NOMO-1 treated with dmso at 0.1 percent for 144 hours (cell line): ENCODE measurements at regions not wholly inside any gene's neighbourhood (a gene's known extent, or its start where the extent isn't known, plus 50 kb on each side); places are given as distances from the start of the nearest gene placed in this dataset.

Source experiments
- DNase-seq: peaks from one replicate; lab custom pipeline; 2025; ENCODE audit not compliant: unreplicated experiment; lab: John Stamatoyannopoulos, UW

DNA sequence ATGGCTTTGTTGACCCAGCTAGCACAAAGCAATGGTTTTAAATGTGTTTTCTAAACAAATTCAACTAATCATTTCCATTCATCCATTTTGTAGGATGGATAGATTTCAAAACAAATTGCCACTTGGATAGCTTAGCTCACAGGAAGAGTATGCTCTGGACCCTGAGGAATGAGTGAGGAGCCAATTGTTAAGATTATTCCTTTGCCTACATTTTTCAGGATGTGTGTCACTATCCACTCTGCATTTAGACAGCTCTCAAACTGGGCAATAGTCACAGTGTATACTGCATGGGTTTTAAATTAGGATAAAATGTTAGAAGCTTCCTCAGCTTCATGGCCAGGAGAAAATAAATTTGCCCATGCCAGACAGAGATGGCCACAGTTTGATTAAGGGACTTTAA, 605.6 kb upstream of the TEX47 start:
- no peak for DNase-seq

DNA sequence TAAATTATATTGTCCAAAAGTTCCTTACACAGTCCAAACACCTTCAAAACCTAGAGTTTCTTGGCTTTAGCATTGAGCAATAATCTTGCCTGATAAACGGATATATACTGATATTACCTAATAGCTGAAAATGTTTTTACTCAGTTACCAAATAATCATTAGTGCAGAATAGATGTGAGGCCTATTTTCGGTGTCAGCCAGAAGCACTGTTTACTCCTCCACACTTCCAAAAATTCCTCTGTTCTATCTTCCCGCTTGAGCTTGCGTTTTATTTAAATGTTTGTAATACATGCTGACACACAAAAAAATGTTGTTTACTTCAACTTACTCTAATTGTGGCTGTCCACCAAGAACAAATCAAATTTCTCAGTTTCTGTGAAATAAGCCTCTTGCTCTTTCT, 606.2 kb upstream of the TEX47 start:
- no peak for DNase-seq

DNA sequence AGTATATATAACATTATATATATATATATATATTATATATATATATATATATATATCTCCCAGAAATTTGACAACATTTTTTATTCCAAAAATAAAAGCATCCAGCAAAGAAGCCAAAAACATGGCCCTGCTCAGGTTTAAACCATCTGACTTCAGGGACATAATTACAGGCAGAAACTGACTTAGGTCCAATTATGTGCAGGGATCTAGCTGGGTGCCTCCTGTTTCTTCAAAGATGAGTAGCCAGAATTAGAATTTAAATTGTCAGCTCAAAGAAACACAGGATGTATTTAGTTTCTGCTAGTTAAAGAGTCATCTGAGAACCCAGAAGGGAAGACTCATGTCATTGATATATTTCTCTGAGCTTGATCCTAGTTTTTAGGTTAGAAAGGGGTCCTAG, 656.4 kb upstream of the TEX47 start:
- DNase-seq = no peak

DNA sequence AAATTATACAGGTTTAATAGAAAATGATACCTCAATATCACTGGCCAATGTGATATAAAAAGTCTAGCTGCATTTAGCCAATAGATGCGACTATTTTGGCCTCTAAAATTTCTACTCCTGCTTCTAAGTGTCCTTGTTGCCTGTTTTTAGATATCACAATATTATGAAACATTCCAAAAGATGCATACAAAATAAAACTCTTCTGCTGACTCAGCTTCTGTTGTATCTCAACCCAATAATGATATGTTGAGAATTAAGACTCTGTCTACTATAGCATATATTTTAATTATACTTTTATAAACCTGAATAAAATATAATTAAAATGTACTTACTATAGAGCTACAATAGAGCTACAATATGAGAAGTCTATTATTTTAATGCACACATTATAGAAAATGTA, 661.0 kb upstream of the TEX47 start:
- no peak for DNase-seq

DNA sequence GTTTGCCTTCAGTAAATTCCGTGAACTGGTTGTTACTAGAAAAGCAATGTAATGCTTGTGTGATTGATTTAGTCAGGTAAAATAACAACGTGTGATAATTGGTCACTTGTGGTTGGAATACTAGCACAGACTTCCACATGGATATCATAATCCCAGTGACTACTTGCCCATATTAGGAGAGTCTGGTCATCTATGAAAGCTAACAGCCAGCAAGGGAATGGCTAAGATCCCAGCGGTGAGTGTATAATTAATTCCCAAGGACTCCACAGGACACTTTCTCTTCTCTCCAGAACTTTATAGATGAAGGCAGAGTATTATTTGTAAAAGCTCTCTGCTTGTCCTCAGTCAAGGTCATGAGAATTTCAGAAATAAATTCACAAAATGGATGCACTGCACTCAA, 662.6 kb upstream of the TEX47 start:
- DNase-seq = no peak

DNA sequence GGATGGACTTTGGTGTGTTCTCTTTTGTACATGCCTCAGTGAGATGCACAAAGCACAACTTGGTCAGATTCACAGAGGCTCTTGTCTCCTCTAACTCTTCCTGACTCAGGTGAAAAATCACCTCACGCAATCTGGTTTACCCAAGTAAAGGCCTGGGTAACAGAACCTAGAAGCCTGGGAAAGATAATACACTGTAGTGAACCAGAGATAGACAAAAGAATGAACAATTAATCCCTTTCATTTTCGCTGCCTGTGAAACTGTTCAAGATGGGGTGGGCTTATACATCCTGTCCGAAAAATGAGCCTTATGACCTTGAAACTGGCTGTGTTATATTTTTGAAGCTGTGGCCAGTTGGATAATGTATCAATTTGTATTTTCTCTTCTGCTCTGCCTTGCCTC, 678.9 kb upstream of the TEX47 start:
- DNase-seq = no peak

DNA sequence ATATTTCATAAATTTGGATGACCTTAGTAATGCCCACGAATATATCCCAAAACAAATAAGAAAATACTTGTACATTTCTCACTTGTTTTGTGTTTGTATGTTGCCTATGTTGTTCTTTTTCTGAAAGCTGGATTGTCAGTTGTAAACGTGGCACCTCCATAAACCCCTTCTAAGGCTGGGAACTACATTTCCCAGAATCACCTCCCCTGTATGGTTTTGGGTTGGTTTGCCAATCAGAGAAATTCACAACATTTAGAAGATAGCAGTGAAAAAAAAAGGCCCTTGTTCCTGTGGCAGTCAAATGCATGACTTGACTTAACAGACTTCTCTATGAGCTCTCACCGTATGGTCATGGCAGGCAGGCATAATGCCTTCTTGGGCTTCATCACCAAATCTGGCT, 676.3 kb upstream of the STEAP1 start:
- DNase-seq = no peak

DNA sequence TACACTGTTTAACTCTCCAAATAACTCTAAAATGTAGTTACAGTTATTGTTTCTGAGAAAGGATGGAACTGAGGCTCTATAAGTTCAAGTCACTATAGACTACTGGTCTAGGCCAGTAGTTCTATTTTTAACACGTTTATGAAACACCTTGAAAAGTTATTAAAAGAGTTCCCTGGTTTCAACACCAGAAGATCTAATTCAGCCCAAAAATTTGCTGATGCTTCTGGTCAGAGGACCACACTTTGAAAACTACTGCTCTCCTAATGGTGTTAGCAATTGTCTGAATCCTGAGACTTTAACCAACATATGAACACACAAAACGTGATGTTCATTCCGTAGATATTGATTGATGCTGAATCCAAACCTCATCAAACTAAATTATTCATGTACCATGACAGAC, 658.6 kb upstream of the STEAP1 start:
- no peak for DNase-seq

DNA sequence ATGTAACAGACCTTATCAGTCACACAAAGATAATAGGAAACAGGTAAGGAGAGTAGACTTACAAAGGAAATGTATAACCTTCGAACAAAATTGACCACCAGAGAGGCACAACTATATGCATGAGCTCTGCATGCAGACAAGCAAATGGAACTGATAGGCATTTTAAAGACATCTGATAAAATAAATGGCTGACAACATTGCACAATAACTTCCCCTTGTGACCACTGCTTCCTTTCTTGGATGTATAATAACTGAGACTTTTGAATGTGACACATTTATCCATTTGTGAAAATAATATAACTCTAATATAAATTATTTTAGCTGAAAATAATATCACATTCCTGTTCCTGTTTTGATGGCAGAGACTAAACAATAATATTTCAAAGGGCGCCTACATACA, 654.2 kb upstream of the STEAP1 start:
- no peak for DNase-seq

DNA sequence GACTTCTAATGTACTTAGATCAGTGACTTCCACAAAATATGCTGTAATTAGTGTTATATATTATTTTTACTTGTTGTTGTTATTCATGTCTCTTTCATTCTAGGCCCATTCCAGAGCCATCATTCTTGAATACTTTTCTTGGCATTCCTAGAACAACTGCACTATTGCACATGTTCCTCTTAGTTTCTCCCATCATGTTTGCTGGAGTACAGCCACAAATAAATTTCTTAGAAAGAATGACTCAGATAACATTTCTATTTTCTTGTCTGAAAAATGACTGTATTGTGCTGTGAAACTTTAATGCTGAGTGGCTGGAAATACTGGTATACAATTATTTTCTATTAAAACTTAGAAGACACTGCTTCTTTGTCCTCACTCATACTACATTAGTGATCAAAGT, 651.0 kb upstream of the STEAP1 start:
- no peak for DNase-seq

DNA sequence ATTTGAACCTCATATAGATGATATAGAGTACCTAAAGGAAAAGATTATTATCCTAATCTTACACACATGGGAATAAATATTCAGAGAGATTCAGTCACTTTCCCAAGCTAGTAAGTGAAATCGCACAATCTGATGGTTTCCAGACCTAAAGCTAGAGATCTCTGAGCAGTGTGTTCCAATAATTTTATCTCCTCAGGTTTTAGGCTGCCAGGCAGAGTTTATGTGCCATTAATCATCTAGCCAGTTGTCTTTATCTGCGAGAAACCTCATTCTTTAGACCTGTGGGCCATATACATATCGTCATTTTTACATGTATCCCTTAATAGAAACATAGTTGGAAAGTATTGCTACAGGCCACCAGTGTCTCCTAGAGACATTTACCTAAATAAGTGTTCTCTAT, 647.2 kb upstream of the STEAP1 start:
- no peak for DNase-seq

DNA sequence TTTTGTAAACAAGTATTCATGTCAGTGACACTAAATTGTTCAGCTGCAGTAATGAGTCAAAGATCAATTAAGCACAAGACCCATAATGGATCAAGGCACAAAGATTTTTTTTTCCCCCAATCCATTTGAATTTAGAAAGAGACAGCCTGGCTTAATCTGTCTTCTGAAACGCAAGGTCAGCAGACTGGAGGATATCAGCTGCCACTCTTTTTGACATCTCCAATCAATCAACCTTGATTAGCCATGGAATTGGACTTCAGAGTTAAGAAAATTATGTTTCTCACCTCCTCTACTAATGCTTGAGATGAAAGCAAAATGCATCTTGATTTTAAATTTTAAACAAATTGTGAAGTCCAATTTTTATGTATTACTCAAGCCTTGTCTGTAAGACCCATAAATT, 642.4 kb upstream of the STEAP1 start:
- DNase-seq = no peak

DNA sequence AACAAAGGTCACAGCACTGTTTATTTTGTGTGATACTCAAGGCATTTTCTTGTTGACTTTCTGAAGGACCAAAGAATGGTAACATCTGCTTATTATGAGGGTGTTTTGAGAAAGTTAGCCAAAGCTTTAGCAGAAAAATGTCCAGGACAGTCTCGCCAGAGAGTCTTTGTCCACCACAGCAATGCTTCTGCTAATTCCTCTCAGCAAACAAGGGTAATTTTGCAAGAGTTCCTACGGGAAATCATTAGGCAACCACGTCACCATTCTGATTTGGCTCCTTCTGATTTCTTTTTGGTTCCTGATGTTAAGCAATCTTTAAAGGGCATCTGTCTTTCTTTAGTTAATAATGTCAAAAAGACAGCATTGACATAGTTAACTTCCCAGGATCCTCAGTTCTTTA, 639.3 kb upstream of the STEAP1 start:
- no peak for DNase-seq

DNA sequence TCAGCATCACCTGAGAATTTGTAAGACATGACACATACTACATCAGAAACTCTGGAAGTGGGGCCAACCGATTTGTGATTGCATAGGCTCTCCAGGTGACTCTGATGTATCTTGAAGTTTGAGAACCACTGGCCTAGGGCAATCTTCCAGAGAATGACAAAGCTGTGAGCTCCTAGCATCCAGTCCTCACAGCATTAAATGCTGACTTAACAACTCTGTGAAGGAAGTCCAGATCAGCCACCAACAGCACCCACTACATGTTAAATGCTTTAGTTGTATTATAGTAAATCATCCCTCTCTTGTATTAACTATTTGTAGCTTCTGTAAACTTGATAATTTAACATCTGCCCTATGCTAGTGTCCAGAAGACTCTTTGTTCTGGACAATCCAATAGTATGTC, 636.5 kb upstream of the STEAP1 start:
- DNase-seq = no peak

DNA sequence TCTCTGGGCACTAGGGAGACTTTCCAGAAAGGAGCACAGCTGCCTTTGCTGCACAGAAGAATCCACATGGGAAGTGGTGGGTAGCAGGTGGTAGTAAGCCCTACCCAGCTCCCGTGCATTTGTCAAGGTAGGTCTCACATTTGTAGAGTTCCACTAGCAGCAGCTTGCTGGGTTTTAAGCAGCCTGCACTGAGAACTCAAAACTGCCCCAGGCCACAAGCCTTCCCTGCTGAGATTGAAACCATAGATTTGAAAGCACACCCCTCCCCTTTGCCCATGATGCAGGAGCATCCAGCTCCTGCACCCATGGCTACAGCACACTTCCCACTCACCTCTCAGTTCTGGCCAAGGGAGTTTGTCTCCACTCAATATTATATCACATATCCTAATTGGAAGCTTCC, 604.5 kb upstream of the STEAP1 start:
- no peak for DNase-seq

DNA sequence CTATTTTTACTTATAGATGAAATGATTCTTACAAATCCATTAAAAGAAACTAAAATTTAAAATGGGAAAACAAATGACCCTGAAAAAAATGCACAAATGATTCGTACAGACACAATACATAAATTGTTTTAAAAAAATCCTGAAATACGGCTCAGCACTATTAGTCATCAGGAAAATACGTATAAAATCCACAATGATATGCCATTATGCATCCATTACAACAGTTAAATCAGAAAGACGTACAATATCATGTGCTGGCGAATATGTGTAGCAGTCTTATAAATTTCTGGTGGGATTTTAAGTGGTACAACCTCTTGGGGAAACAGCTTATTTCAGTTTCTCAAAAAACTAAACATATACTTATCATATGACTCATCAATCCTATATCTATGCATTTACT, 600.1 kb upstream of the STEAP1 start:
- no peak for DNase-seq

DNA sequence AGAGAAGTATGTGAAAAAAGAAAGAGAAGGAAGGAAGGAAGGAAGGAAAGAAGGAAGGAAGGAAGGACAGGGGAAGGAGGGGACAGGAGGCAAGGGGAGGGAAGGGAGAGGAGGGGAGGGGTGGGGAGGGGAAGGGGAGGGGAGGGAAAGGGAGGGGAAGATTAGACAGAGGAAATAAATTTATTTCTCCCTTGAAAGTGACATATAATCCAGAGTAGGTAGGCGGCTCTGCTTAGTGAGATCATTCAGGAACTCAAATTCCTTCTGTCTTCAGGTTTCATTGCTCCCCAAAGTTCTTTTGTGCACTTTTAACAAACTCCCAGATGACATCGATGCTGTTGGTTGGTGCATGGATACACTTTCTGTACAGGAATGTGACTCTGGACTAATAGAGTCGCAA, 594.7 kb upstream of the STEAP1 start:
- DNase-seq = no peak

DNA sequence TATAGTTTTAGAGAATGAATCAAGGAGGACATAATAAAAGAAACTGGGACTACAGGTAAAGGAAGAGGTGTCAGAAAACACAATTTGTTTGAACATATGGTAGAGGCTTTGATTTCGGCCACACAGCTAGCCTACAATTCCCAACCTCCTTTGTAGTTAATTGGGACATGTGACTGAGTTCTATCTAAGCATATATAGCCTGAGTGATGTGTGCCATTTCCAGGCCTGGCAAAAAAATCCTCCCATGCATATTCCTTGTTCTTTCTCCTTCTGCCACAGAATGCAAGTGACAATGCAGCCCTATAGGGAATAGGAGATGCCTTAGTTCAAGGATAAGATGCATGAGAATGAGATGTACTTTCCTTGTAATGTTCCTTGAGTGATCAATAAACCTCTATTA, 590.7 kb upstream of the STEAP1 start:
- no peak for DNase-seq

DNA sequence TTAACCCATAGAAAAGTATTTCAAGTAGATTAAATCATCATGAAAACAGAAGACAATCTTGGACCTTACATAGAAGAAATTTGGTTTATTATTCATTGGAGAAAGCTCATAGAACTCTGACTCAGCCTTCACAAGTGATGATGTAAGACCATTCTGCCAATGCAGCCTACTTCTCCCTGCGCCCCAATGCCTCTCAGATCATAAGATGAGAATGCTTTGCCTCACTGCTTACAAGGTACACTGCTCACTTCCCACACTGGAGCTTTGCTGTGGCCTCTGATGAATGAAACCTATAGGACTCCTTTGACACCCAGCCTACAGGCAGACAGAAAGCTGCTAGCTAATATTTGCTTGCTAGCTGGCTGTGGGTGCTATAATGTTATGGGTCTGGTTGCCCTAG, 569.4 kb upstream of the STEAP1 start:
- DNase-seq = no peak

DNA sequence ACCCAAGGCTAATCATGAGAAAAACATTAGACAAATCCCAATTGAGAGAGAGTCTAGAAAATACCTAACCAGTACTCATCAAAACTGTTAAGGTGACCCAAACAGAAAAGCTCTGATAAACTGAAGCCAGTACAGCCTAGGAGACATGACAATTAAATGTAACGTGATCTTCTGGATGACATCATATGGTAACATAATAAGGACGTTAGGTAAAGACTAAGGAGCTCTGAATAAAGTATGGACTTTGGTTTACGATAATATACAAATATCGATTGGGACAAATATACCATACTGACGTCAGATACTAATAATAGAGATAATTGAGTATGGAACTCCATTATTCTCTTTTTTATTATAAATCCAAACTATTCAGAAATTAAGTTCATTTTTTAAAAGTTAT, 561.1 kb upstream of the STEAP1 start:
- DNase-seq = no peak

DNA sequence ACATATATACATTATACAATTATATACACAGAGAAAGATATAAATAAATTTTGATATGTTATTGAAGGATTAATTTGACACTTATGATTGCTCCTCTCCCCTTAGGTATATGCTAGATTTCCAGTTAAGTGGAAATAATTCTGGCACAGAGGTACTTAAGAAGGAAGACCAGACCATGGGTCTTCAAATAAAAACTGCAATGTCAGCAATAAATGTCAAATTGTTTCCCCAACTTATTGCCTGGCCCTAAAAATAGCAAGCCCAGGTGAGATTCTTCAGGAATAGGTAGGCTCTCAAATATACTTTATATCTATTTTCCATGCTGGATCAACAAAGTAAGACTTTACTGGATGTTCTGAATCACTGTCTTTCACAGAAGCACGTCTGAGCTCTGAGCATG, 551.3 kb upstream of the STEAP1 start:
- DNase-seq = no peak

DNA sequence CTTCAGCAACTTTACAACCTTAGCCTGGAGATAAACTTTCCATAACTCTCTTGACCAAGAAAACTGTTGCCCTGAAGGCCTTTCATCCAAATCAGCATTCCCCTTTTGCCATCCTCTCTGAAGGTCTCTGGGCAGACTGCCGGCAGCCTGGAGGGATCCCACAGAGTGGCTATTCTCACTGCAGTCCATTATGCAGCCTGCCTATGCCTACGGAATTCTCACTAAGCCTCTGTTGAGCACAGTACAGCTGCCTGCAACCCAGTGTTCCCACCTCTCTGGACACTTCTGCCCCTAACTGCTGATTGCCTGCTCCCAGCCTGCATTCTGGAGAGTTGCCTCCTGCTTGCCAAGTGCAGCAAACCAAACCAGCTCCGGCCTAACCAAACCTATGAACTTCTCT, 548.9 kb upstream of the STEAP1 start:
- no peak for DNase-seq

DNA sequence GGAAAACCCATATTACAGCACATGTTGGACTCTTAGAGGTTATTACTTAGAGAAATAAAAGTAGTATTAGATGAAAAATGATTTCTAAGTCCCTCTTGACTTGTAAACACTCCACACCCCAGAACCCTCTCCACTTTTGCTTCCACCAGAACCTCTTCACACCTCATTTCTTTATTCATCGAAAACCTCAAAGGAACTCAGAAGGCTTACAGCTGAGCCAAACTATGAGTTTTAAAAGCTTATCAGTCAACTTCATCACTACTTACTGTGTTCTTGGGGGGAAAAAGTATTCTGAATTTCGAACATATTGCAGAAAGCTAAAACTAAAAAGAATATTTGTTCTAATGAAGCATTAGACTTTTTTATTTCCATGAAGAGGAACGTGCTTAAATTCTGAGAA, 547.8 kb upstream of the STEAP1 start:
- DNase-seq = no peak

DNA sequence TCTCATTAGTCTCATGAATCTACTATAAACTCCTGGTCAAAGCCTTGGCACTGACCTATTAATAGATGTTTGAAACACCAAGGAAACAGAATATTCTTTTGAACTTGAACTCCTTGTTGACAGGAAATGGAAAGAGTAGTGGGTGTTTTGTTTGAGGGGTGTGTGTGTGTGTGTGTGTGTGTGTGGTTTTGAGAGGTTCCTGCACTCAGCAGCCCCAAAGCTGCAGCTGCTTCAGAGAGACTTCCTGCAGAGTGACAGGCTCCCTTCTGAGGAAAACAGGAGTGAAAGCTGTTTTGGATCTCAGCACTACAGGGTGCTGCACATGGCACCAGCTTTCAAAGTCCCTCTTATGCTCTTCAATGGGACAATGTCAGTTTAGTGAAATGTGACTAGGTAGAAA, 546.5 kb upstream of the STEAP1 start:
- DNase-seq = no peak
